Progenitor cell of endocrine pancreas (in vitro differentiated cells): ENCODE measurements at regions not wholly inside any gene's neighbourhood (a gene's known extent, or its start where the extent isn't known, plus 50 kb on each side); places are given as distances from the start of the nearest gene placed in this dataset.

Experiments
- DNase-seq: peaks from one replicate; pipeline ENCODE4 v3.0.0; 2021; ENCODE audit warnings: low spot score; ENCODE audit not compliant: unreplicated experiment
- H3K27ac Mint-ChIP-seq: 2 replicates; pipeline ENCODE4 v1.8.0; 2021; ENCODE audit warnings: mild to moderate bottlenecking, moderate library complexity, mixed read lengths
- H3K27me3 Mint-ChIP-seq: 2 replicates; pipeline ENCODE4 v1.8.0; 2021; ENCODE audit warnings: mixed read lengths
- H3K36me3 Mint-ChIP-seq: 2 replicates; pipeline ENCODE4 v1.8.0; 2022; ENCODE audit warnings: mixed read lengths; ENCODE audit not compliant: insufficient read depth
- H3K4me1 Mint-ChIP-seq: 2 replicates; pipeline ENCODE4 v1.8.0; 2021; ENCODE audit warnings: low read depth, mixed read lengths
- H3K4me3 Mint-ChIP-seq: 2 replicates; pipeline ENCODE4 v1.8.0; 2021; ENCODE audit warnings: low read depth, mild to moderate bottlenecking, moderate library complexity, mixed read lengths
- H3K9me3 Mint-ChIP-seq: 2 replicates; pipeline ENCODE4 v1.8.0; 2021; ENCODE audit warnings: low read depth, mixed read lengths
- TF ChIP-seq, protein P1 (sequence below): fragments of 200-600 bp; sonication (generic); IDR thresholded peaks from one replicate; pipeline ENCODE4 v1.5.0; 2021; ENCODE audit warnings: antibody characterized with exemption, mild to moderate bottlenecking; ENCODE audit not compliant: unreplicated experiment

DNA sequence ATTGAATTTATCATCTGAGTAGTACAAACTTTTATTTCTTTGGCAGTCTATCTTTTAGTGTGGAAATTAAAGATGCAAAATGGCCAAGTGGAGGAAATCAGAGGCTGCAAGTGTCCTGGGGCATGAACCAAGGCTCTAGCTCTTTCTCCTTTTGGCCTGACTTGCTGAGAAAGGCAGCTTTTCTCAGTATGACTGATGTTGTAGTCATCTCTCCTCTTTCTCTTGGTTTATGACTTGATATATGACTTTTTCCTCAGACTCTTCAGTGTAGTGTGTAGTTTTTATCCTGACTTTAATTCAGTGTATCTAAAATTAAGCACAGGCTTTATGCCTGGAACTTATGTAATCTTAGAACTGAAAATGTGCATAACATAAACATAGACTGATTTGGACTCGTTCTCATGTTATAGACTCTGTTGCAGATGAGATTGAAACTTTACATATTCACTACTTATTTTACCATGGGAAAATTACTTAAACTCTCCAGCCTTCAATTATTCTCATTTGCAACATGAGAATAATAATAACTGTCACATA, 65.7 kb downstream of the SLITRK5 start:
- TF ChIP-seq, protein P1, sequence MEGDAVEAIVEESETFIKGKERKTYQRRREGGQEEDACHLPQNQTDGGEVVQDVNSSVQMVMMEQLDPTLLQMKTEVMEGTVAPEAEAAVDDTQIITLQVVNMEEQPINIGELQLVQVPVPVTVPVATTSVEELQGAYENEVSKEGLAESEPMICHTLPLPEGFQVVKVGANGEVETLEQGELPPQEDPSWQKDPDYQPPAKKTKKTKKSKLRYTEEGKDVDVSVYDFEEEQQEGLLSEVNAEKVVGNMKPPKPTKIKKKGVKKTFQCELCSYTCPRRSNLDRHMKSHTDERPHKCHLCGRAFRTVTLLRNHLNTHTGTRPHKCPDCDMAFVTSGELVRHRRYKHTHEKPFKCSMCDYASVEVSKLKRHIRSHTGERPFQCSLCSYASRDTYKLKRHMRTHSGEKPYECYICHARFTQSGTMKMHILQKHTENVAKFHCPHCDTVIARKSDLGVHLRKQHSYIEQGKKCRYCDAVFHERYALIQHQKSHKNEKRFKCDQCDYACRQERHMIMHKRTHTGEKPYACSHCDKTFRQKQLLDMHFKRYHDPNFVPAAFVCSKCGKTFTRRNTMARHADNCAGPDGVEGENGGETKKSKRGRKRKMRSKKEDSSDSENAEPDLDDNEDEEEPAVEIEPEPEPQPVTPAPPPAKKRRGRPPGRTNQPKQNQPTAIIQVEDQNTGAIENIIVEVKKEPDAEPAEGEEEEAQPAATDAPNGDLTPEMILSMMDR = no peak
- no peaks in the 10 kb centered on the region for H3K4me1 Mint-ChIP-seq
- H3K36me3 Mint-ChIP-seq = no peaks in the 10 kb centered on the region

DNA sequence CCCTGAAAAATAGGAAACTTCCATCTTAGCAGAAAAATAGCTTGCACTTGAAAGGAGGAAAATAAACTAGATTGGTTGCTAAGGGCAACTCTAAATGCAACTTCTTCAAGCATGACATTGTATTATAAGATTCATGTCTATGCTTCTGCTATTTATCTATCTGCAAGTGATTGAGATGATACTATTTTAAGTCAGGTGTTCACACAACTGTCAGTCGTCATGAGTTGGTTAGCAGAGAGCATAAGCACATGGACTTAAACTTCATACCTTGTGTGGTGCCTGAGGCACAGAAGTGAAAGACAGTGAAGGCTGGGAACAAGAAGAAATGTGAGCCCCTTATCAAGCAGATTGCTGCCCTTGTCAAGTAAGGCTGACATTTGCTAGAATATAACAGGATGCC, 82.9 kb downstream of the SLITRK5 start:
- no peak for DNase-seq
- Mint-ChIP-seq H3K4me3 (no peak overlapping the region), H3K27me3 (peaks cover 6% of the 10 kb centered on the region), H3K9me3 (no peaks in the 10 kb centered on the region), H3K36me3 (no peaks in the 10 kb centered on the region), H3K27ac (no peak overlapping the region), H3K4me1 (no peaks in the 10 kb centered on the region)
- TF ChIP-seq, protein P1 = no peak

More for the DNA sequence above, 65.7 kb downstream of the SLITRK5 start:
- no peak overlapping the region for H3K27ac Mint-ChIP-seq
- DNase-seq = no peak
- H3K9me3 Mint-ChIP-seq = no peaks in the 10 kb centered on the region
- no peak overlapping the region for H3K4me3 Mint-ChIP-seq
- no peaks in the 10 kb centered on the region for H3K27me3 Mint-ChIP-seq

GRCh38 chr13:87769445-87769844, 98.3 kb downstream of the SLITRK5 start:
- DNase-seq = no peak
- H3K4me3 Mint-ChIP-seq = no peak overlapping the region
- TF ChIP-seq, protein P1 = no peak
- H3K27me3 Mint-ChIP-seq = no peaks in the 10 kb centered on the region
- no peaks in the 10 kb centered on the region for H3K4me1 Mint-ChIP-seq
- no peak overlapping the region for H3K27ac Mint-ChIP-seq
- no peaks in the 10 kb centered on the region for H3K36me3 Mint-ChIP-seq
- H3K9me3 Mint-ChIP-seq = no peaks in the 10 kb centered on the region

DNA sequence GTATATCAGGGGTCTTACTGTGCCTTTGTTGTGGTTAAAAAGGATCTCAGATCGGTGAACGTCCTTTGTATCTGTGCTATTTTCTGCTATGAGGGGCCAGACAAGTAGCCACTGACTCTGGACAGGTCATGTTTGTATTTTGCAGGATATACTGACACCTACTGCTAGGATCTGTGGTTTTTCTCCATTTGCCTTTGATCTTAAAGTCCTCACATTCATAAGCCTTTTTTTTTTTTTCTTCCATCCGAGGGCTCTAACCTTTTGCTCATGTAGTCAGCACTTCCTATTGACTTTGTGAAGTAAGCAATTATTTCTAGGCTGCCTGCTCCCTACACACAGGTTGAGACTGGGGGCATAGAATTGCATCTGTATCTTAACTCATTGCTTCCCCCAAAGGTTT, 106.2 kb downstream of the SLITRK5 start:
- Mint-ChIP-seq H3K27ac (no peak overlapping the region), H3K36me3 (no peaks in the 10 kb centered on the region)

DNA sequence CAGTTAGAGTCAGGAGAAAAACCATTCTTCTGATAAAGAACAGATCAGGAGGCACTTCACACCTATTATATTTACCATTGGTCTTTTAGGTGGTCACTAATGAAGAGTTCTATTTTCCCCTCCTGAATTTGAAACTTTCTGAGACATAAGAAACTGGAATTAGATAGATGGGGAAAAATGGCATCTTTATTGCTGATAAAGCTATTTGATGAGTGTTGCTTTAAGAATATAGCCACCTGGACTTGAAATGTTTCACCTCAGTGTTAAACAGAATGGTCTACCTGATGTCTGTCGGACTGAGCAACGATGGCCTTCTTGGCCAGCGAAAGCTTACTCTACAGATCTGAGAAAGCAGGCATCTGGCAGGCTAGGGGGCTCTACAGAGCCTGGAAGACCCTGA, 107.0 kb downstream of the SLITRK5 start:
- Mint-ChIP-seq H3K4me1 (no peaks in the 10 kb centered on the region), H3K27me3 (peaks cover 25% of the 10 kb centered on the region), H3K36me3 (no peaks in the 10 kb centered on the region), H3K27ac (no peak overlapping the region), H3K9me3 (no peaks in the 10 kb centered on the region), H3K4me3 (no peak overlapping the region)
- TF ChIP-seq, protein P1 = no peak
- DNase-seq = no peak

More for the DNA sequence above, 106.2 kb downstream of the SLITRK5 start:
- no peak overlapping the region for H3K4me3 Mint-ChIP-seq
- H3K9me3 Mint-ChIP-seq = no peaks in the 10 kb centered on the region
- peaks cover 25% of the 10 kb centered on the region for H3K27me3 Mint-ChIP-seq
- no peak for DNase-seq
- TF ChIP-seq, protein P1 = no peak
- H3K4me1 Mint-ChIP-seq = no peaks in the 10 kb centered on the region
